ENCODE measurements at regions not wholly inside any gene's neighbourhood (a gene's known extent, or its start where the extent isn't known, plus 50 kb on each side); places are given as distances from the start of the nearest gene placed in this dataset.

- no peaks in the 10 kb centered on the region for H3K27me3 ChIP-seq
- no peaks in the 10 kb centered on the region for H3K9me3 ChIP-seq
- peaks cover 0 to 65% (median 59%) of the 10 kb centered on the region in 4 donors for H3K4me1 ChIP-seq
- peak overlapping the region; percentile 82 to 96 (median 86) for H3K27ac ChIP-seq
- peak overlapping the region in 2 of 4 donors; percentile 8 to 15 for H3K4me3 ChIP-seq
- 55 to 62% methylated on average over 15 of the region's 15 CpGs for WGBS, 2 donors
- intact Hi-C loops (cut with DNase I): no loop called here
- TF ChIP-seq EP300 (IDR thresholded peaks at IDR 0.05): no peak
- no peak for TF ChIP-seq POLR2A (IDR thresholded peaks at IDR 0.05)
- TF ChIP-seq, protein P1, sequence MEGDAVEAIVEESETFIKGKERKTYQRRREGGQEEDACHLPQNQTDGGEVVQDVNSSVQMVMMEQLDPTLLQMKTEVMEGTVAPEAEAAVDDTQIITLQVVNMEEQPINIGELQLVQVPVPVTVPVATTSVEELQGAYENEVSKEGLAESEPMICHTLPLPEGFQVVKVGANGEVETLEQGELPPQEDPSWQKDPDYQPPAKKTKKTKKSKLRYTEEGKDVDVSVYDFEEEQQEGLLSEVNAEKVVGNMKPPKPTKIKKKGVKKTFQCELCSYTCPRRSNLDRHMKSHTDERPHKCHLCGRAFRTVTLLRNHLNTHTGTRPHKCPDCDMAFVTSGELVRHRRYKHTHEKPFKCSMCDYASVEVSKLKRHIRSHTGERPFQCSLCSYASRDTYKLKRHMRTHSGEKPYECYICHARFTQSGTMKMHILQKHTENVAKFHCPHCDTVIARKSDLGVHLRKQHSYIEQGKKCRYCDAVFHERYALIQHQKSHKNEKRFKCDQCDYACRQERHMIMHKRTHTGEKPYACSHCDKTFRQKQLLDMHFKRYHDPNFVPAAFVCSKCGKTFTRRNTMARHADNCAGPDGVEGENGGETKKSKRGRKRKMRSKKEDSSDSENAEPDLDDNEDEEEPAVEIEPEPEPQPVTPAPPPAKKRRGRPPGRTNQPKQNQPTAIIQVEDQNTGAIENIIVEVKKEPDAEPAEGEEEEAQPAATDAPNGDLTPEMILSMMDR (IDR thresholded peaks at IDR 0.05): no peak
- no peak for TF ChIP-seq POLR2AphosphoS5 (IDR thresholded peaks at IDR 0.05)
- DNase-seq: peak; percentile 70
- H3K36me3 ChIP-seq: no peaks in the 10 kb centered on the region
Measured at GRCh38 chr1:234979296-234980279, 149.0 kb downstream of the TOMM20 start.

DNA sequence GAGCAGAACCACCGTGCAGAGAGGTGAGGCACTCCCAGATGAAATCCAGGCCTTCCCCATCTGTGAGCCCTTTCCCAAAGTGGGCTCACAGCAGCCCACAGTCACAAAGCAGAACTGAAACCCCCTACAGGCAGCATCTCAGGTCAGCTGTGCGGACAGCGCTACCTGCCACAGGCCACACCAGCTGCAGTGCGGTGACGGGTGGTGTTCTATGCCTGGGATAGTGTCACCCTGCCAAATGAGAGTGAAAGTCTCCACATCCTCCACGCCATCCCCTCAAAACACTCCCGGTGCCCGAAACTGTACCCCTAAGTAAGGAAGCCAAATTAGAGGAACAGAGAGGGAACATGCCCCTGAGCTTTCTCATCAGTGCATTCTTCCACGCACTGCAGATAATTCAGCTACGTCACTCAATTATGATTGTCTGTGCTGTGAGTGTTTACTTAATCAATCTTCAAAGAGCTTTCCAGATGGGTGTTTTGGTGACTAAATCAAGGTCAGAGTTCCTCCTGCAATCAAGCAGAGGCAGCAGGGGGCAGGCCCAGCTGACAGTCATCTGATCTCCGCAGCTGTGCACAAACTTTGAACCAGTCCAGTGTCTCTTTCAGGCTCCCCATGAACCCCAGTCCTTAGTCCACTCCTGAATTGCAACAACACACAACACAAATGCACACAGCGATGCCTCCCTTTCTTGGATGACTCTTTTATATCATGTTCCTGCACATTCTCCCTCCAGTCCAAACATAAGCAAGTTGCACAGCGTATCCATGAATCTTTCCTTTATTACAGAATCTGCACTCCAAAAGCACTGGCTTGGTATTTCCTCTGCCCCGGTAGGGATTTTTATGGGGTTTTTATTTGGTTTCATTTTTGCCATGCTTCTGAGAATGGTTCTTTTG, 150.0 kb downstream of the TOMM20 start:
- H3K27me3 ChIP-seq: no peaks in the 10 kb centered on the region
- no peaks in the 10 kb centered on the region for H3K36me3 ChIP-seq
- peak overlapping the region; percentile 82 to 96 (median 86) for H3K27ac ChIP-seq
- DNase-seq: peak; percentile 85
- H3K4me1 ChIP-seq: peaks cover 0 to 67% (median 64%) of the 10 kb centered on the region in 4 donors
- WGBS, 2 donors: 8 to 27% methylated on average over 14 of the region's 14 CpGs
- intact Hi-C loops (cut with DNase I): no loop called here
- no peaks in the 10 kb centered on the region for H3K9me3 ChIP-seq
- no peak overlapping the region for H3K4me3 ChIP-seq
- TF ChIP-seq POLR2A (IDR thresholded peaks at IDR 0.05) (no peak), POLR2AphosphoS5 (IDR thresholded peaks at IDR 0.05) (peak; percentile 78 to 96 (median 91)), EP300 (IDR thresholded peaks at IDR 0.05) (peak in 3 of 4 donors; percentile 71 to 88 (median 79))

DNA sequence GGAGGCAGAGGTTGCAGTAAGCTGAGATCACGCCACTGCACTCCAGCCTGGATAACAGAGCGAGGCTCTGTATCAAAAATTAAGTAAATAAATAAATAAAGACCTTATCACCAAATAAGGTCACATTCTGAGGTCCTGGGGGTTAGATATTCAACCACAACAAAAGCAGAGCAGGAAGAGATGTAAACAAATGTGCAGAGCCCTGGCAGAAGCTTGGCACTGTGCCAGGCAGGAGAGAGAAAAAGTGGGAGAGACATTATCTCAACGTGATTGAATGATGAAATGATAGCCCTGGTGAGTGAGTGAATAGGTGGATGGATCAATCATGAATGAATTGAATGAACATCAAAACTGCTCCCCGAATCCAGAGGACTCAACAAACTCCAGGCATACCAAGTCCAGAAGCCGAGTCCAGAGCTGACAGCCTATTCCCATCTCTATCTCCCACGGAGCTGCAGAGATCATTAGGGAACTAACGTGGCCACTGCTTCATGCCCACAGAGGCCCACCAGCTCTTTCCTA, 150.7 kb downstream of the TOMM20 start:
- intact Hi-C loops (cut with DNase I): no loop called here
- no peaks in the 10 kb centered on the region for H3K27me3 ChIP-seq
- DNase-seq: peak; percentile 55
- TF ChIP-seq EP300 (IDR thresholded peaks at IDR 0.05) (no peak), POLR2A (IDR thresholded peaks at IDR 0.05) (no peak), POLR2AphosphoS5 (IDR thresholded peaks at IDR 0.05) (no peak)
- TF ChIP-seq, protein P1 (IDR thresholded peaks at IDR 0.05): no peak
- H3K4me3 ChIP-seq: no peak overlapping the region
- H3K4me1 ChIP-seq: peaks cover 0 to 74% (median 70%) of the 10 kb centered on the region in 4 donors
- peak overlapping the region; percentile 82 to 96 (median 86) for H3K27ac ChIP-seq
- 40 to 55% methylated on average over 7 of the region's 7 CpGs for WGBS, 2 donors
- H3K36me3 ChIP-seq: no peaks in the 10 kb centered on the region
- no peaks in the 10 kb centered on the region for H3K9me3 ChIP-seq

DNA sequence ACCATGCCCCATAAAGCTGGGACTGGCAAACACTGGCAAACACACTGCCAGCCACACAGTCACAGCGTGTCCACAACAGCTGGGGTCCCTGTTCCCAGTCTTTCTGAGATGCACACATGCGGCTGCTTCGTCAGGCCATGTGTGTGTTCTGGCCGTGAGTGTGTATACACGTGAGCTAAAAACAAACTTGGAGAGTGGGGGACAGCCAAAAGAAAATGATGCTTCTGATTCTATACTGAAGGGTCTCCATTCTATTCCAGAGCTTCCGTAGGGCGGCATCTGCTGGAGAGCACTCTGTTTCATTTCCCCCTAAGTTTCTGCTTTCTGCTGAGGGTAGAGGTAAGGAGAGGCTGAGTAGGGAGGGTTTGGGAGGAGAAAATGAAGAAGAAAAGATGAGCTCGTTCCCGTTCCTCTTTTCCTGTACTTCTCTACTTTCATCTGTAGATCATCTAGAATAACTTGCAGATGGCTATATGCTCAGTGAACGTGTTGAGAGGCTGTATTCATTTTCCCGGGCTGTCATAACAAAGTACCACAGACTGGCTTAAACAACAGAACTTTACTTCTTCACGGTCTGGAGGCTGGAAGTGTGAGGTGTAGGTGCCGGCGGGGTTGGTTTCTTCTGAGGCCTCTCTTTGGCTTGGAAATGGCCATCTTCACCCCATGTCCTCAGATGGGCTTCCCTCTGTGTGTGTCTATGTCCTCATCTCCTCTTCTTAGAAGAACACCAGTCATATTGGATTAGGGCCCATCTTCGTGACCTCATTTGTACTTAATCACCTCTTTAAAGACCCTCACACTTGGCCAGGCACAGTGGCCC, 151.6 kb downstream of the TOMM20 start:
- H3K4me1 ChIP-seq: peaks cover 0 to 75% (median 72%) of the 10 kb centered on the region in 4 donors
- peak; percentile 62 for DNase-seq
- no peaks in the 10 kb centered on the region for H3K9me3 ChIP-seq
- H3K27me3 ChIP-seq: no peaks in the 10 kb centered on the region
- H3K36me3 ChIP-seq: no peaks in the 10 kb centered on the region
- TF ChIP-seq, protein P1 (IDR thresholded peaks at IDR 0.05): no peak
- TF ChIP-seq POLR2AphosphoS5 (IDR thresholded peaks at IDR 0.05) (no peak), EP300 (IDR thresholded peaks at IDR 0.05) (no peak)
- intact Hi-C loops (cut with DNase I): no loop called here
- peak overlapping the region; percentile 82 to 96 (median 86) for H3K27ac ChIP-seq
- no peak overlapping the region for H3K4me3 ChIP-seq
- WGBS, 2 donors: 73 to 79% methylated on average over 15 of the region's 15 CpGs
